Loucy (cell line): ENCODE measurements at regions not wholly inside any gene's neighbourhood (a gene's known extent, or its start where the extent isn't known, plus 50 kb on each side); places are given as distances from the start of the nearest gene placed in this dataset.

Source experiments
- CTCF ChIP-seq: fragments of 200-600 bp; sonication (generic); conservative IDR thresholded peaks from 2 replicates; pipeline ENCODE4 v1.5.1; 2014; ENCODE audit warnings: mild to moderate bottlenecking, antibody characterized with exemption, low read length
- EZH2phosphoT487 ChIP-seq: fragments of 200-600 bp; IDR thresholded peaks from 2 replicates; pipeline ENCODE4 v1.6.1; 2018; ENCODE audit warnings: antibody characterized with exemption, mild to moderate bottlenecking, moderate library complexity, borderline replicate concordance

DNA sequence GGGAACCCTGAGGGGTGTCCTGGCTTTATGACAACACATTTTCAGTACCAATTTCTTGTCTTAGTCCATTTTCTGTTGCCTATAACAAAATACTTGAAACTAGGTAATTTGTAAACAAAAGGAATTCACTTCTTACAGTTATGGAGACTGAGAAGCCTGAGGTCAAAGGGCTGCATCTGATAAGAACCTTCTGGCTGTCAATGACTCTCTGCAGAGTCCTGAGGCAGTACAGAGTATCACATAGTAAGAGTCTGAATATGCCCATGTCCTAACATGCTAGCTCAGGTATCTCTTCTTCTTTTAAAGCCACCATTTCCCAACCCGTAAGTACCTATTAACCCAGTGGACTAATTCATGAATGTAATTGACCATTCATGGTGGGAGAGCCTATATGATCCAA, 1458.6 kb upstream of the EYS start:
- TF ChIP-seq CTCF (no peak), EZH2phosphoT487 (no peak)
